DOHH2 (cell line): ENCODE measurements at regions not wholly inside any gene's neighbourhood (a gene's known extent, or its start where the extent isn't known, plus 50 kb on each side); places are given as distances from the start of the nearest gene placed in this dataset.
A peak's percentile ranks its signal among the peaks of the same experiment; 100 is the strongest.
"Not testable (repeated sequence)": the region's sequence is repeated elsewhere in the genome, so short reads cannot be mapped to it uniquely, and the experiment has no call there.

Source experiments
- H3F3A ChIP-seq: fragments of 200-600 bp; sonication (generic), shearing (Covaris generic); 2 replicates; pipeline ENCODE4 v1.6.0; 2016; ENCODE audit warnings: antibody characterized with exemption, mild to moderate bottlenecking; ENCODE audit not compliant: control insufficient read depth, insufficient read depth
- H3K27ac ChIP-seq: fragments of 200-600 bp; sonication (generic); 2 replicates; pipeline ENCODE4 v1.5.1; 2014; ENCODE audit warnings: low read depth, mild to moderate bottlenecking, low read length, moderate library complexity
- H3K27me3 ChIP-seq: fragments of 200-600 bp; sonication (generic); 2 replicates; pipeline ENCODE4 v1.6.1; 2014; ENCODE audit warnings: mild to moderate bottlenecking, low read length, mixed read lengths; ENCODE audit not compliant: control insufficient read depth
- H3K36me3 ChIP-seq: fragments of 200-600 bp; sonication (generic); 2 replicates; pipeline ENCODE4 v1.6.1; 2014; ENCODE audit warnings: mild to moderate bottlenecking, low read length, moderate library complexity, mixed read lengths; ENCODE audit not compliant: control insufficient read depth
- H3K4me1 ChIP-seq: fragments of 200-600 bp; sonication (generic); 2 replicates; pipeline ENCODE4 v1.6.1; 2014; ENCODE audit warnings: mild to moderate bottlenecking, low read length, mixed read lengths; ENCODE audit not compliant: control insufficient read depth
- H3K4me2 ChIP-seq: fragments of 200-600 bp; sonication (generic); 2 replicates; pipeline ENCODE4 v1.6.0; 2014; ENCODE audit warnings: mild to moderate bottlenecking, low read length, moderate library complexity
- H3K4me3 ChIP-seq: fragments of 200-600 bp; sonication (generic); 2 replicates; pipeline ENCODE4 v1.5.1; 2014; ENCODE audit warnings: mild to moderate bottlenecking, low read length, mixed read lengths
- H3K79me2 ChIP-seq: fragments of 200-600 bp; sonication (generic); 2 replicates; pipeline ENCODE4 v1.6.1; 2014; ENCODE audit warnings: mild to moderate bottlenecking, low read length, mixed read lengths; ENCODE audit not compliant: control insufficient read depth
- H3K9me2 ChIP-seq: fragments of 200-600 bp; sonication (generic); replicated peaks from 2 replicates; pipeline ENCODE4 v1.6.1; 2014; ENCODE audit warnings: mild to moderate bottlenecking, low read length, mixed read lengths; ENCODE audit not compliant: control insufficient read depth
- H3K9me3 ChIP-seq: fragments of 200-600 bp; sonication (generic); 2 replicates; pipeline ENCODE4 v1.6.1; 2014; ENCODE audit warnings: antibody characterized with exemption, low read length, mixed read lengths; ENCODE audit not compliant: control insufficient read depth, insufficient read depth
- H4K20me1 ChIP-seq: fragments of 200-600 bp; sonication (generic); 2 replicates; pipeline ENCODE4 v1.6.0; 2014; ENCODE audit warnings: low read depth, mild to moderate bottlenecking, antibody characterized with exemption, low read length, moderate library complexity; ENCODE audit not compliant: control insufficient read depth, insufficient read depth
- CTCF ChIP-seq: fragments of 200-600 bp; sonication (generic); IDR thresholded peaks from one replicate; pipeline ENCODE4 v1.5.1; 2014; ENCODE audit warnings: antibody characterized with exemption, mild to moderate bottlenecking, low read depth, low read length; ENCODE audit not compliant: poor library complexity, severe bottlenecking
- EZH2phosphoT487 ChIP-seq: fragments of 200-600 bp; sonication (generic); IDR thresholded peaks from 2 replicates; pipeline ENCODE4 v1.6.1; 2017; ENCODE audit warnings: borderline replicate concordance, mild to moderate bottlenecking, antibody characterized with exemption, low read length, moderate library complexity, mixed read lengths

- Histone ChIP-seq H3K4me3 (no peak overlapping the region), H4K20me1 (no peaks in the 10 kb centered on the region), H3K4me2 (no peak overlapping the region), H3K9me2 (no peaks in the 10 kb centered on the region), H3F3A (no peaks in the 10 kb centered on the region), H3K79me2 (no peaks in the 10 kb centered on the region), H3K36me3 (no peaks in the 10 kb centered on the region), H3K4me1 (no peaks in the 10 kb centered on the region), H3K9me3 (peaks cover 27% of the 10 kb centered on the region; the same call in 1 of the 2 replicates), H3K27ac (no peak overlapping the region), H3K27me3 (no peaks in the 10 kb centered on the region)
- TF ChIP-seq EZH2phosphoT487 = no peak
- no peak for TF ChIP-seq CTCF
Measured at GRCh38 chr19:37306383-37306963, 64.4 kb upstream of the ZNF527 start.

GRCh38 chr19:37309834-37310575 is 60.9 kb upstream of the ZNF527 start:
- H3K4me2 ChIP-seq = no peak overlapping the region
- H3K9me2 ChIP-seq = no peaks in the 10 kb centered on the region
- no peaks in the 10 kb centered on the region for H3K27me3 ChIP-seq
- H3K9me3 ChIP-seq = peaks cover 18% of the 10 kb centered on the region
- TF ChIP-seq CTCF (peak; percentile 64), EZH2phosphoT487 (no peak)
- H4K20me1 ChIP-seq = no peaks in the 10 kb centered on the region
- no peaks in the 10 kb centered on the region for H3F3A ChIP-seq
- H3K79me2 ChIP-seq = no peaks in the 10 kb centered on the region
- no peaks in the 10 kb centered on the region for H3K36me3 ChIP-seq
- H3K4me1 ChIP-seq = no peaks in the 10 kb centered on the region
- H3K4me3 ChIP-seq = no peak overlapping the region
- H3K27ac ChIP-seq = no peak overlapping the region

- not testable (repeated sequence) for H3K27me3 ChIP-seq, H3F3A ChIP-seq, H3K79me2 ChIP-seq, H3K4me3 ChIP-seq, H4K20me1 ChIP-seq, H3K9me3 ChIP-seq, H3K9me2 ChIP-seq, H3K27ac ChIP-seq, H3K36me3 ChIP-seq, H3K4me2 ChIP-seq, H3K4me1 ChIP-seq
Measured at GRCh38 chr19:37312531-37313334, 58.2 kb upstream of the ZNF527 start.

- Histone ChIP-seq H3F3A (no peaks in the 10 kb centered on the region), H4K20me1 (no peaks in the 10 kb centered on the region), H3K27ac (no peak overlapping the region), H3K36me3 (no peaks in the 10 kb centered on the region), H3K9me2 (no peaks in the 10 kb centered on the region), H3K4me1 (no peaks in the 10 kb centered on the region), H3K27me3 (no peaks in the 10 kb centered on the region), H3K9me3 (peaks cover 7% of the 10 kb centered on the region), H3K4me3 (no peak overlapping the region), H3K79me2 (no peaks in the 10 kb centered on the region), H3K4me2 (no peak overlapping the region)
- no peak for TF ChIP-seq CTCF
- no peak for TF ChIP-seq EZH2phosphoT487
Measured at GRCh38 chr19:37313335-37313627, 57.6 kb upstream of the ZNF527 start.
